RCC 7860 (cell line): ENCODE measurements at regions not wholly inside any gene's neighbourhood (a gene's known extent, or its start where the extent isn't known, plus 50 kb on each side); places are given as distances from the start of the nearest gene placed in this dataset.
"Not testable (repeated sequence)": the region's sequence is repeated elsewhere in the genome, so short reads cannot be mapped to it uniquely, and the experiment has no call there.

Experiments used
- DNase-seq: peaks from one replicate; pipeline ENCODE4 v3.0.0-alpha.2; 2015; ENCODE audit warnings: low spot score
- FAIRE-seq: peaks from 2 replicates; lab custom pipeline; 2012; peaks lifted over from hg19 to GRCh38; lab: Jason Lieb, UNC

DNA sequence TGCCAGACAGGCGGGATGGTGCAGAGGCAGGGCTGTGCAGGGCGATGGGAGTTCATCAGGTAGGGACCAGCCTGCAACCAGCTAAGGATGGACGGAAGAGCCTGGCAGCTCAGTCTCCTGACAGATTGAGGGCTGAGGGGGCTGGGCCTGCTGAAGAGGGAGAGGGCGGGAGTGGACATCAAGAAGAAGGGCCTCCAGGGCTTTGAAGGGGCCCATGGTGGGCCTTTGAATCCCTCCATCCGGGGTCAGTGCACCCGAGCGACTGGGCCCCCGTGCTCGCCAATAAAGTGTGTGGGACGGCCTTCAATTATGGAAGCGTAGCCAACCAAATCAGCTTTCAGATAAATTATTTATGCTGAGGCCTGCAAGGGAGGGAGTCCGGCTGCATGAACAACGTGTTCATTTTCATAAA, 431.2 kb downstream of the RPS24 start:
- no peak for DNase-seq

DNA sequence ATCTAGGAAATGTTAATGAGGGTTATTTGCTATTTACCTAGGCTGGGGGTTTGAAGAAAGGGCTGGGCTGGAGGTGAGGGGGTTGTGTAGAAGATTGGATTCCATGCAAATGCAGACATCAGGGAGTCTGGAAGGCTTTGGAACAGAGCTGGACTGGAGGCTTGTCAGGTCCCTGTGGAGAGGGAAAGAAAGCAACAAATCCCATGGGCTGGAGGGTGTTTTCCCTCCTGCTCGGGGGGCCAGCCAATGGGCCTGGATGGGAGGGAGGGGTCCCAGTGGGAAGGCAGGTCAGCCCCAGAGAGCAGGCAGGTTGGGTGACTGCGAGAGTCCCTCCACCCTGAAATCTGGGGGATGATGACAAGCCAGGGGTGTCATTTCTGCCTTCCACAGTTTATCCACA, 431.8 kb downstream of the RPS24 start:
- DNase-seq (no peak), FAIRE-seq (no peak)

More for the DNA sequence above, 431.2 kb downstream of the RPS24 start:
- FAIRE-seq, result no peak

DNA sequence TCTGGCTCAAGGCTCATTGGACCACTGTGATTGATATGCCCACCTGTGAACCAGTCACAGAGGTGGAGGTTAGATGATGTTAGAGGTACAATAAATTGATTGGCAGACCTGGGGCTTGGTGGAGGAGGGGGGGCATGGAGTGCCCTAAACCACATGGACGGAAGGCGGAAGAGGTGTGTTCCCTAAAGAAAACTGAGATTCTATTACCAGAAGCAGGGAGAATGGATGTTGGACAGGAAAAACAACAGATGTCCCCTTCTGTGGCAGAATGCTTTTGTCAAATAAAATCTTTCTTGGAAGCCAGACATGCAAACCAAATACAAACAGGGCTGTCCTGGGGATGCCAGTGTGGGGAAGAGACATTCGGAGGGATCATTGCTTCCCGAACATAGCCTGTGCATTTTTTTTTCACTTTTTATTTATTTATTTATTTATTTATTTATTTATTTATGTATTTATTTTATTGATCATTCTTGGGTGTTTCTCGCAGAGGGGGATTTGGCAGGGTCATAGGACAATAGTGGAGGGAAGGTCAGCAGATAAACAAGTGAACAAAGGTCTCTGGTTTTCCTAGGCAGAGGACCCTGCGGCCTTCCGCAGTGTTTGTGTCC, 433.9 kb downstream of the RPS24 start:
- FAIRE-seq (no peak), DNase-seq (no peak)

DNA sequence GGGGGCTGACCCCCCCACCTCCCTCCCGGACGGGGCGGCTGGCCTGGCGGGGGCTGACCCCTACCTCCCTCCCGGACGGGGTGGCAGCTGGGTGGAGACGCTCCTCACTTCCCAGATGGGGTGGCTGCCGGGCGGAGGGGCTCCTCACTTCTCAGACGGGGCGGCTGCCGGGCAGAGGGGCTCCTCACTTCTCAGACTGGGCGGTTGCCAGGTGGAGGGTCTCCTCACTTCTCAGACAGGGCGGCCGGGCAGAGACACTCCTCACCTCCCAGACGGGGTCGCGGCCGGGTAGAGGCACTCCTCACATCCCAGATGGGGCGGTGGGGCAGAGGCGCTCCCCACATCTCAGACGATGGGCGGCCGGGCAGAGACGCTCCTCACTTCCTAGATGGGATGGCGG, 435.1 kb downstream of the RPS24 start:
- DNase-seq, FAIRE-seq: not testable (repeated sequence)

DNA sequence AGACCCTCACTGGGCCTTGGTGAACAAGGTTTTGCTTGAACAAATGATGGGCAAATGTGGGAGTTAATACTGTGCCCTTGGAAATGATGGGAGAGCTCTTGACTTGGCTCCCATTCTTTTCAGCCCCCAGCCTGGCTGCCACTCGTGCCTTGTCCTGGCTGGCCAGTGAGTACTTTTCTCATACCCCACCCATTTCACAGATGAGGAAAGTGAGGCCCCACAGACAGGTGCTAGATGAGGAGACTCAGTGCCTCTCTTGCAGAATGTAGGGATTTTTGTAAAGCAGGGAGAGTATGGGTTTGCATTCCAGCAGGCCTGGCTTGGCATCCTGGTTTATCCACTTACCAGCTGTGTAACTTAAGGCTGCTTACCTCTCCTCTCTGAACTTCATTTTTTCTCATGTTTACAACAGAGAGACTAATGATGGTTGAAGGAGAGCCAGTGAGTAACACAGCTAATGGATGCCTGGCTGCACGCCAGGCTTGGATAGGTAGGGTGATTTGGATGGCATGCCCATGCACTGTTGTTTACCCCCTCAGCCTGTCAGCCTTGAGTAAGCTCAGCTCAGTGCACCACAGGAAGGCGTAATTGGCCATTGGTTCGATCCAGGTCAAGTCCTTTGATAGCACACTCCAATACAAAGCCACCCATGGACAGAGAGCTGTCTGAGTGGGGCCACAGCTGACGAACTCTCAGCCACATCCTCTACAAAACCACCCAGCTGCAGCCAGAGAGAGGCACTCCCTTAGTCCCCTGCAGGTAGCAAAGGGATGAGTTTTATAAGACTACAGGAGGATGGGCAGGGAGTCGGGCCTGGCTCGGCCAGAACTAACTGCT, 436.8 kb downstream of the RPS24 start:
- FAIRE-seq (no peak), DNase-seq (peak; percentile 17)

DNA sequence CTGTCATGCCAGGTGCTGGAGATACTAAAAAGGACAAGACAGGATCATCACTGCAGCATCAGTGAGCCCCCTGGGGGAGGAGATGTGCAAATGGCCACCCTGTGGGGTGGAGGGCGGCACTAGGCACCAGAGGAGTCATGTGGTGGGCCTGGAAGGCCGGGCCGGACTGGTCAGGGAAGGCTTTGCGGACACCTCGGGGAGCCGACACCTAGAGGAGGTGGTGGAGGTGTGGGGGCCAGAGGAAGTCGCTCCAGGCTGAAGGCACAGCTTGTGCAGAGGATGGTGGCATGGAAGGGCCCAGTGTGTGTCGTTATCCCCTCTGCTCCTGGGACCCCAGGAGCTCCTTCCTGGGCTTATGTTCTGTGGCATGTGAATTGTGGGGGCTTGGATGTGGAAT, 437.7 kb downstream of the RPS24 start:
- FAIRE-seq (no peak), DNase-seq (no peak)

DNA sequence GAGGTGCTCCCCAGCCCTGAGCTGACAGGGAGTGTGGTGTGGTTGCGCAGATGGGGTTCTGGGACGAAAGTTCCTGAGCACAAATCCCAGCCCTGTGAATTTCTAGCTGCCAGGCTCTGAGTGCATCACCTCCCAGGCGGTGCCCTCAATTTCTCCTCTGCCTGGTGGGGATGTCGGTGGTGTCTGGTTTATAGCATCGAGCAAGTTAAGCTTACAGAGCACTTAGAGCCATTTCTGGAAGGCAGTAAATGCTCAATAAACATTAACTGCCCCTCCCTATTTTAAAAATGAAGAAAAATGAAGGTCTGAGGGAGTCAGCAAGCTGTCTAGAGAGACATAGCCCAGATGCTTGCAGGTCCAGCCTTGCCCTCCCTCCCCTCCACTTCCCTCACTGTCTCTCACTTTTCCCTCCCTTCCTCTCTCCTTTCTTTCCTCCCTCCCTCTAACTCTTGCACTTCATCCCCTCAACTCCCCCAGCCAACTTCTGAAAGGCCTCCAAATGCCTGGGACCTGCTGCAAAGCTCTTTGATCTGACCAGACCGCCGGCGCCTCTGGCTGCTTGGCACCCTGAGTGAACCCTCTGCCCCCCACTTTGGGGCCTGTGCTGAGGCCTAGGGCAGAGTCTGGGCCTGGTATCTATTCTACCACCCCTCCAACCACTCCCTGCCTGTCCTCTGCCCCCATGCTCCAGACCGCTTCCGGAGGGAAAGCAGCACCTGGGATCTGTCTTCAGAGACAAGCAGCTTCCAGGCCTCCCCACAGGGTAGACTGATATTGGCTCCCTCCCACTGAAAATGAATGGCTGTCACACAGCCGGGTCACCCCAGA, 438.3 kb downstream of the RPS24 start:
- DNase-seq (no peak), FAIRE-seq (no peak)

DNA sequence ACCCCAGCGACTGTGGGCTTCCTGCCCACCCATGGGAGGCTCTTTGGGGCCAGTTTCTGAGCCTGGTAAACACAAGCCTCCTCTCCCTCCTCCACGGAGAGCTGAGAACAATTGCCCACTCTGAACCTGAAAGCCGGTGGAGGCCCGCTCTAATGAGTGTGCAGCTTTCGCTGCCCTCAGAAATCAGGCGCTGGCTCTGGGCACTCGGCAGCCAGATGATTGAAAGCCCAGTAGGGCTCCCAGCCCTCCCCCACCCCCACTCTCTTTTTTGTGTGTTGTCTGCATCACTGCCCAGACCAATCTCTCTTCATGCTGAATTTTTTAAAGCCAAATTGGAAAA, 438.9 kb downstream of the RPS24 start:
- FAIRE-seq, result no peak
- no peak for DNase-seq

DNA sequence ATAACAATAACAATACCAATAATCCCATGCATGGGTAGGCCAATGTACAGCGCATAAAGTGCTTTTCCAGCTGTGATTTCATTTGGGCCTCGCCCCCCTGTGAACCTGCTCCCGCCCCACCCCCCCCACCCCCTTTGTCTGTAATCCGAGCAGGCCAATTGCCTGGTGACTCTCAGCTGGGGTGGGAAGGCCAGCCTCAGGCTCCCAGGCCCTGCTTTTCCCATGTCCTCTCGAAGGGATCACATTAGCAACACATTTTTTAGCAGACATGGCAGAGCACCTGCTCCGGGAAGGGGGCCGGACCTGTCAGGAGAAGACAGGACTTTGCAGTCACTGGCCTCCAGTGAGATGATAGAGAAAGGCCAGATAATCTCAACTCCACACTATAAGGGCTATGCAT, 439.3 kb downstream of the RPS24 start:
- DNase-seq, result no peak
- no peak for FAIRE-seq

DNA sequence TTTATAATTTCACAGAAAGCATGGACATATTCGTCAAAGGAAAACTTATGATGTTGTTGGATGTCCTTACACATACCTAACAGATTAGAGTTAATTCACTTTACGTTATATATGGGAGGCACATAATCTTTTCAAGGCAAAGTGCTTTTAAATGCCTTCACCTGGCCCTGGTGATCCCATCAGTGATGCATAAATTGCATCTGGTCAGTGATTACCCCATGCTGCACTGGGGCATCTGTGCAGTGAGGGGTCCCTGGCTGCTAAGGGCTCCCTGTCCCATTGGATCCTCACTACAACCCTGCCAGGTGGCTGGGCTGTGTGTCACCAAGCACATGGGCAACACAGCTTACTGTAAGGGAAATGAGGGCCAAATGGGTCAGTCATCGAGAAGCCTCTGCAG, 441.1 kb downstream of the RPS24 start:
- no peak for FAIRE-seq
- no peak for DNase-seq

DNA sequence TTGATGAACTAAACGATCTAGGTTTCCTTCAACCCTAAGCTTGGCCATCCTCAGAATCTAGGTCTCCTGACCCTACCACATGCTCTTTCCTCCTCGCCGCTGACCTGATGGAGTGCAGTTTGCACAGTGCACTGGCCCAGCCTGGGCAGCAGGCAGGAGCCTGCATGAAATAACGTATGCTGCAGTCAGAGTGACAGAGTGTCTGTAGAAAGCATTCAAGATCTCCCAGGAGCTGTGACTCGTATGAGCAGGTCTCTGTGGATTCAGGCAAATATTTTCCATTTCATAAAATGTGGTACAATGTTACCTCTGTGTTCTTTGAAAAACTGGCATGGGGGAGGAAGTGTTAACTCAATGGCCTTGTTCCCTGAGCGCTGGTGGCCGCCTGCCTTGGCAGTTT, 441.8 kb downstream of the RPS24 start:
- no peak for FAIRE-seq
- DNase-seq, result no peak

DNA sequence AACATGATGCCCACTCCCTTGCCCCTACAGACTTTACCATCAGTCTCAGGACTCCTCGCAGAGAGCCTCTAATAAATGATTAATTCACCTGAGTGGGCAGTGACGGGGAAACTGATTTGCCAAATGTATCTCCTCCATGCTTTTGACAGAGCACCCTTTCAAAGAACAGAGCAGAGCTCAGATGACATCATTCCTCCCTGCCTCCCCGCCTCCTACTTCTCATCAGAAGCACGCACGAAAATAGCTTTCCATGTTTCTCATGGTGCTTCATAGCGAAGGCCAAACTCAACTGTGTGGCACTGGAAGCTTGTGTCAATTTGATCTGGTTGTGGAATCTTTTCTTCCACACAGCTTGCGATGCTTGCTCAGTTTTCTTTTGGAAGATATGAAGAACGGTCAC, 442.5 kb downstream of the RPS24 start:
- FAIRE-seq, result no peak
- no peak for DNase-seq

DNA sequence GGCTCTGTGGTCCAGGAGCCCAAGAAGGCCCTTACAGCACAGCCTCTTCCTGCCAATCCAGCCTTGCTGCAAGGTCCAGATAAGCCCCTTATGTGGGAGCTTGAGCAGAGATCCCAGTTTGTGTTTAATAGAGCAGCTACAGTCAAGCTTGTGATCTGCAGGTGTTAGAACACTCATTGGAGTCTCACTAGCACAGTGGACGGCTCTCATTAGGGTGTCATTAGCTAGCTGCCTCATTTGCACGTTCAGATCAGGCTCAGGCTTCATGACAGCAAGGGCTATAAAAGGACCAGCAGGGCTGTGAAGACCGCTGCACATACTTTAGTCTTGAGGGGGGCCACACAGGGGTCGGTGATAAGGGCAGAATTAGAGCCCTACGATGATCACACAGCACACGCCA, 443.2 kb downstream of the RPS24 start:
- FAIRE-seq, result no peak

DNA sequence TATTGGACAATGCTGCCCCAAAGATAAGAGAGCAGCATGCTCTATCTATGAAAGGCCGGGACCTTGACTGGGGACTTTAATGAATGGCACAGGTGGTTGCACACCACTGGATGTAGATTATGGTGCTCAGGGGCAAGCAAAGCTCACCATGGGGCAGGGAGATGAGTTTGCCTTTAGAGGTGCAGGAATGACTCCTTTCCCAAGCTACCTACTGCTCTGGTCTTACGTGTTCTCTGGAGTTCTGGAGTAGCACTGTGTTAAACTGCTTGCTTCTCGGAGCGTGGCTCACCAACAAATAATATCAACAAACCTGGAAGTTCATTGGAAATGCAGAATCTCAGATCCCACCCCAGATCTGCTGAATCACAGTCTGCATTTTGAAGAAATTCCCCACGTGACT, 445.3 kb downstream of the RPS24 start:
- no peak for FAIRE-seq

More for the DNA sequence above, 443.2 kb downstream of the RPS24 start:
- DNase-seq, result no peak

DNA sequence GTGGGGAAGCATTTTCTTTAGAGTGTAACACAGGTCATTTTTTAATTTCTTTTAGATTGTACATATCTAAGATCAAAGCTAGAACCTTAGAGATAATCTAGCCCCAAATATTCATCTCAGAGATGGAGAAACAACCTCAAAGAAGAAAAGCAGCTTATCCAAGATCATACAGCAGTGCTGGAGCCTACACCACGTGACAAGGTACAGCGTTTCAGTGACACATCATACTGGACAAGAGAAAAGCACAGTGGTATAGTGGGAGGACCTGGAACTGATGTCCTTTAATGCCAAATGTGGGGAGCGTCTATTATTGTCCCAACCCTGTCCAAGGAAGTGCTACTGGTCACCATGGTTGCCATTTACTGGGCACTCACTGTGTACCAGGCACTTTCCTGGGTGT, 445.8 kb downstream of the RPS24 start:
- DNase-seq, result no peak
- no peak for FAIRE-seq

More for the DNA sequence above, 445.3 kb downstream of the RPS24 start:
- no peak for DNase-seq

DNA sequence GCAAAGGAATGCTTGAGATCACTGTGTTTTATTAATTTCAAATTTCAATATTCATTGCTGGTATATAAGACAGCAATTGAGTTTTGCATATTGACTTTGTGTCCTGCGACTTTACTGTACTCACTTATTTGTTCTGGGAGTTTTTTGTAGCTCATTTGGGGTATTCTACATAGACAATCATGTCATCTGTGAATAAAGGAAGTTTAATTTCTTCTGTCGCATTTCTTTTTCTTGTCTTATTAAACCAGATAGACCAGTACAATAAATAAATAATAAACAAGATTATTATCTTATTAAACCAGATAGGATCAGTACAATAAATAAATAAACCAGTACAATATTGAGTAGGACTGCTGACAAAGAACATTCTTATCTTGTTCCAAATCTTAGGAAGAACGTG, 448.2 kb downstream of the RPS24 start:
- DNase-seq (no peak), FAIRE-seq (no peak)

DNA sequence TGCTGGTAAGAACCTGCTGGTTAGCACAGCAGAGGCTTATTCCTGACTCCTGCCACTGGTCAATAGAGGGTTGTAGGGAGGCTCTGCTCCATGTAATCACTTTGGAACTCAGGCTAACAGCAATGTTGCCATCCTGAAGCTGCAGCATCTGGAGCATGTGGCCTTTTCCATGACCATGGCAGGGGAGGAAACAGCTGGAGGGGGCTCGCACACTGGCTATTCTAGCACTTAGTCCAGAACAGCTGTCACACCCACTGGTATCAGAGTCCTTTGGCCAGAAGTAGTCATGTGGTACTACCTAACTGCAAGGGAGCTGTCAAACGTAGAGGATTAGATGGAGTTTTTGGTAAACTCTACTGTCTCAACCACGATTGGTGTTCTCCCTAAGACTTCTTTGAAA, 450.0 kb downstream of the RPS24 start:
- FAIRE-seq (no peak), DNase-seq (no peak)

DNA sequence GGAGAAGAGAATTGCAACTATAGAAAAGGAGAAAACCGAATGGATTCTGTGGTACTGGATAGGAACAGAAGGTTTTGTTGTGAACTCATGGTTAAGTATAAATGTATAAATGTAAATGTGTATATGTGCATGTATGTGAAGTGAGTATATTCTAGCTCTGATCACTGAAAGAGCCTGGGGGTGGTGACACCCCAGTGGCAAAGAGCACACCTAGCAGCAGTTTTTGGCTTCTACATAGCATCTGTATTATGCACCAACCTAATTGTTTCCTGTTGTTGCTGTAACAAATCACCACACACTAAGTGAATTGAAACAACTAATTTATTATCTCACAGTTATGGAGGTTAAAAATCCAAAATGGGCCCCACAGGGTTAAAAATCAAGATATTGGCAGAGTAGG, 455.4 kb downstream of the RPS24 start:
- FAIRE-seq (no peak), DNase-seq (no peak)

DNA sequence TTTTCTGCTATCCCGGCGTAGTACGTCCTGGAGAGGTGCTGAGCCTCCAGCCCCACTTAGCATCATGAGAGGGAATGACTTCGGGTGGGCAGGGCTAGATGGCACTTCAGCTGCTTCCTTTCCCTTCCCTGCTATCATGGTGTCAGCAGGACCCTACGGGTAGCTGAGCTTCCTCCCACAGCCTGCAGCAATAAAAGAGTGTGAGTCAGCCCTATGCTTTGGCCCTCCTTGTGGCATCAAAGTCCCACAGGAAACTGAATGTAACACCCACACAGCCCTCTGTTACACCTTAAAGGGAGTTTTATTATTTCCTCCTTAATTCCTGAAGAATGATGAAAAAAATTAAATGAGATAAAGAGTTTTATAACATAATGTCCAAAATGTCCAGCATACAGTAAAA, 458.1 kb downstream of the RPS24 start:
- no peak for FAIRE-seq
- peak; percentile 13 for DNase-seq

DNA sequence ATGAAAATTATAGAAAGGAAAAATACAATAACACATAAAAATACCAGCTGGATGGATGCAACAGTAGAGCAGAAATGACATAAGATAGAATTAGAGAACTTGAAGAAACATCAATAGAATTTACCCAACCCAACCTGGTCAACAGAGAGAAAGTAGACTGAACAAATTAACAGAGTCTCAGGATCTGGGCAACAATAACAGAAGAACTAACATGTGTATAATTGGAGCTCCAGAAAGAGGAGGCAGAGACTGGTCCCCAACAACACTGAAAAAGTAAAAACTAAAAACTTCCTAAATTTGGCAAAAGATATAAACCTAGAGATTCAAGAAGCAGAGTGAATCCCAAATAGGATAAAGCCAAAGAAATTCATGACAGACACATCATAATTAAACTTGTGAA, 458.8 kb downstream of the RPS24 start:
- DNase-seq (no peak), FAIRE-seq (no peak)

DNA sequence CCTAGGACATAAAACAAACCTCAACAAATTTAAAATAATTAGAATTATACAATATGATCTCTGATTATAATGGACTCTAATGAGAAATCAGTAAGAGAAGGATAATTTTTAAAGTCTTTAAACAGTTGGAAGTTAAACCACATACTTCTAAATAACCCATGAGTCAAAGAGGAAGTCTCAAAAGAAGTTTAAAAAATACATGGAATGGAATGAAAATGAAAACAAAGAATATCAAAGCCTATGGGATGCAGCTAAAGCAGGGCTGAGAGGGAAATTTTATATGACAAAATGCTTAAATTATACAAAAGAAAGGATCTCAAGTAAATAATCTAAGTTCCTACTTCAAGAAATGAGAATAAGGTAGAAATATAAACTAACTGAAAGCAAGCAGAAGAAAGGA, 460.5 kb downstream of the RPS24 start:
- no peak for FAIRE-seq
- DNase-seq, result no peak
